Testis (tissue), 2 donors: ENCODE measurements at regions not wholly inside any gene's neighbourhood (a gene's known extent, or its start where the extent isn't known, plus 50 kb on each side); places are given as distances from the start of the nearest gene placed in this dataset.

Experiments
- POLR2A ChIP-seq: fragments of 450-650 bp; IDR thresholded peaks from one replicate; pipeline ENCODE4 v1.6.1; 2017; ENCODE audit warnings: antibody characterized with exemption, mild to moderate bottlenecking, moderate library complexity
- TF ChIP-seq, protein P1 (sequence below), 3 experiments: fragments of 450-650 bp in 2 of 3; fragments of 200-600 bp in 1 of 3; sonication (generic) in 1 of 3; IDR thresholded peaks; one replicate each; pipeline ENCODE4 v1.5.1; 2016 to 2019; ENCODE audit warnings: antibody characterized with exemption in 3 of 3, mild to moderate bottlenecking in 2 of 3, moderate library complexity in 1 of 3

DNA sequence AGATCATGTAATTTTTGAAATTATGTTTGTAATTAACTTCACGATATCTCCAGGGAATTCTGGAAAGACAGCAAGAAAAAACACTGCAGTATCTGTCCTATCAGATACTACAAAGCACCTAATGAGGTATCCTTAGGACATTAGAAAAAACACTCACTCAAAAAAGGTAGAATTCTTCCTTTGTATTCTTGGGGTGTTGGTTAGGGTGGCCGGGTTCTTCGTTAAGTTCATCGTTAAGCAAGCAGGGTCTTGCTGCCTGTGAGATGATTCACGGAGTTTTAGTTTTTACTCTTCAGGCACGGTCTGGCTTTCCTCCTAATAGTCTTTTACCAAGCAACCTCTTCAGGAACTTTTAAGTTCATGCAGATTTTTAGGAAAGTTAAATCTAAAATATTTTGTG, 91.4 kb upstream of the IRX4 start:
- TF ChIP-seq, protein P1, sequence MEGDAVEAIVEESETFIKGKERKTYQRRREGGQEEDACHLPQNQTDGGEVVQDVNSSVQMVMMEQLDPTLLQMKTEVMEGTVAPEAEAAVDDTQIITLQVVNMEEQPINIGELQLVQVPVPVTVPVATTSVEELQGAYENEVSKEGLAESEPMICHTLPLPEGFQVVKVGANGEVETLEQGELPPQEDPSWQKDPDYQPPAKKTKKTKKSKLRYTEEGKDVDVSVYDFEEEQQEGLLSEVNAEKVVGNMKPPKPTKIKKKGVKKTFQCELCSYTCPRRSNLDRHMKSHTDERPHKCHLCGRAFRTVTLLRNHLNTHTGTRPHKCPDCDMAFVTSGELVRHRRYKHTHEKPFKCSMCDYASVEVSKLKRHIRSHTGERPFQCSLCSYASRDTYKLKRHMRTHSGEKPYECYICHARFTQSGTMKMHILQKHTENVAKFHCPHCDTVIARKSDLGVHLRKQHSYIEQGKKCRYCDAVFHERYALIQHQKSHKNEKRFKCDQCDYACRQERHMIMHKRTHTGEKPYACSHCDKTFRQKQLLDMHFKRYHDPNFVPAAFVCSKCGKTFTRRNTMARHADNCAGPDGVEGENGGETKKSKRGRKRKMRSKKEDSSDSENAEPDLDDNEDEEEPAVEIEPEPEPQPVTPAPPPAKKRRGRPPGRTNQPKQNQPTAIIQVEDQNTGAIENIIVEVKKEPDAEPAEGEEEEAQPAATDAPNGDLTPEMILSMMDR (IDR thresholded peaks at IDR 0.05), result no peak
- TF ChIP-seq POLR2A, result no peak
